HG02571 (cell line): ENCODE measurements at regions not wholly inside any gene's neighbourhood (a gene's known extent, or its start where the extent isn't known, plus 50 kb on each side); places are given as distances from the start of the nearest gene placed in this dataset.
"Not testable (repeated sequence)": the region's sequence is repeated elsewhere in the genome, so short reads cannot be mapped to it uniquely, and the experiment has no call there.

Experiments
- ATAC-seq: cut with Tn5 transposase; IDR thresholded peaks from one replicate; pipeline ENCODE4 v1.9.1; 2021; ENCODE audit warnings: mild to moderate bottlenecking, moderate library complexity; ENCODE audit not compliant: unreplicated experiment

- no peak for ATAC-seq
Measured at GRCh38 chr3:30480587-30480986, 125.8 kb upstream of the TGFBR2 start.

- ATAC-seq, result no peak
Measured at GRCh38 chr3:30481241-30481640, 125.2 kb upstream of the TGFBR2 start.

- not testable (repeated sequence) for ATAC-seq
Measured at GRCh38 chr3:30484229-30484628, 122.2 kb upstream of the TGFBR2 start.

GRCh38 chr3:30486368-30486767 lies 120.0 kb upstream of the TGFBR2 start:
- ATAC-seq, result no peak

- ATAC-seq, result no peak
Measured at GRCh38 chr3:30488070-30488756, 118.2 kb upstream of the TGFBR2 start.

- ATAC-seq, result no peak
Measured at GRCh38 chr3:30492322-30493192, 113.8 kb upstream of the TGFBR2 start.

- ATAC-seq, result no peak
Measured at GRCh38 chr3:30493911-30494311, 112.5 kb upstream of the TGFBR2 start.

- no peak for ATAC-seq
Measured at GRCh38 chr3:30495172-30496065, 111.0 kb upstream of the TGFBR2 start.

GRCh38 chr3:30496066-30496966 lies 110.1 kb upstream of the TGFBR2 start:
- no peak for ATAC-seq

- no peak for ATAC-seq
Measured at GRCh38 chr3:30498587-30498967, 107.8 kb upstream of the TGFBR2 start.

GRCh38 chr3:30500666-30501399 lies 105.6 kb upstream of the TGFBR2 start:
- peak; percentile 93 for ATAC-seq

GRCh38 chr3:30501526-30501925 lies 104.9 kb upstream of the TGFBR2 start:
- no peak for ATAC-seq

GRCh38 chr3:30502051-30502741 lies 104.2 kb upstream of the TGFBR2 start:
- no peak for ATAC-seq

- ATAC-seq, result peak; percentile 33
Measured at GRCh38 chr3:30502742-30503073, 103.7 kb upstream of the TGFBR2 start.

GRCh38 chr3:30503446-30503845 lies 103.0 kb upstream of the TGFBR2 start:
- no peak for ATAC-seq

GRCh38 chr3:30504939-30505338 lies 101.5 kb upstream of the TGFBR2 start:
- no peak for ATAC-seq

- no peak for ATAC-seq
Measured at GRCh38 chr3:30505866-30506520, 100.4 kb upstream of the TGFBR2 start.

- ATAC-seq, result no peak
Measured at GRCh38 chr3:30508339-30508738, 98.1 kb upstream of the TGFBR2 start.

GRCh38 chr3:30510596-30510995 lies 95.8 kb upstream of the TGFBR2 start:
- ATAC-seq, result no peak
